ENCODE measurements at regions not wholly inside any gene's neighbourhood (a gene's known extent, or its start where the extent isn't known, plus 50 kb on each side); places are given as distances from the start of the nearest gene placed in this dataset.

- no peak overlapping the region for H3K4me3 ChIP-seq (ENCODE audit: low read depth, low read length)
- CTCF ChIA-PET: interaction anchor here (0.9 to 1.4 kb wide), 2 partner anchors 86 to 92 kb away, joined by 3 read pairs; no protein-coding TSS in a partner anchor
- POLR2A ChIA-PET: no interaction called here
- no peak for DNase-seq (ENCODE audit: low read depth, low spot score)
- no peak for TF ChIP-seq CTCF (IDR thresholded peaks at IDR 0.05; ENCODE audit: insufficient read depth, low read length, missing control alignments)
These were observed 82.9 kb downstream of the ELOVL4 start for GRCh38 chr6:79864421-79864820.

- H3K4me3 ChIP-seq (ENCODE audit: low read depth, low read length): no peak overlapping the region
- ChIA-PET CTCF (interaction anchor here (1.4 to 1.7 kb wide), 2 partner anchors 86 to 91 kb away, joined by 3 to 6 read pairs; no protein-coding TSS in a partner anchor), POLR2A (no interaction called here)
- TF ChIP-seq CTCF (IDR thresholded peaks at IDR 0.05; ENCODE audit: insufficient read depth, low read length, missing control alignments): no peak
- no peak for DNase-seq (ENCODE audit: low read depth, low spot score)
These were observed 83.4 kb downstream of the ELOVL4 start for GRCh38 chr6:79864001-79864400.

- no peak overlapping the region for H3K4me3 ChIP-seq (ENCODE audit: low read depth, low read length)
- TF ChIP-seq CTCF (IDR thresholded peaks at IDR 0.05; ENCODE audit: insufficient read depth, low read length, missing control alignments): no peak
- DNase-seq (ENCODE audit: low read depth, low spot score): no peak
- CTCF ChIA-PET: interaction anchor here (0.6 to 1.7 kb wide), 3 partner anchors 85 to 95 kb away, joined by 3 to 6 read pairs (median 3); no protein-coding TSS in a partner anchor
- POLR2A ChIA-PET: no interaction called here
These were observed 83.8 kb downstream of the ELOVL4 start for GRCh38 chr6:79863566-79863965.

- no peak for DNase-seq (ENCODE audit: low read depth, low spot score)
- POLR2A ChIA-PET: no interaction called here
- CTCF ChIA-PET: interaction anchor here (0.6 to 1.7 kb wide), 2 partner anchors 84 to 95 kb away, joined by 3 to 6 read pairs; no protein-coding TSS in a partner anchor
- TF ChIP-seq CTCF (IDR thresholded peaks at IDR 0.05; ENCODE audit: insufficient read depth, low read length, missing control alignments): no peak
- no peak overlapping the region for H3K4me3 ChIP-seq (ENCODE audit: low read depth, low read length)
These were observed 84.6 kb downstream of the ELOVL4 start for GRCh38 chr6:79862711-79863110.

- H3K4me3 ChIP-seq (ENCODE audit: low read depth, low read length): no peak overlapping the region
- POLR2A ChIA-PET: no interaction called here
- DNase-seq (ENCODE audit: low read depth, low spot score): no peak
- TF ChIP-seq CTCF (IDR thresholded peaks at IDR 0.05; ENCODE audit: insufficient read depth, low read length, missing control alignments): no peak
- CTCF ChIA-PET: no interaction called here
These were observed 85.2 kb downstream of the ELOVL4 start for GRCh38 chr6:79862126-79862525.

GRCh38 chr6:79861023-79861422 lies 86.3 kb downstream of the ELOVL4 start:
- no peak overlapping the region for H3K4me3 ChIP-seq (ENCODE audit: low read depth, low read length)
- DNase-seq (ENCODE audit: low read depth, low spot score): no peak
- POLR2A ChIA-PET: no interaction called here
- TF ChIP-seq CTCF (IDR thresholded peaks at IDR 0.05; ENCODE audit: insufficient read depth, low read length, missing control alignments): no peak
- CTCF ChIA-PET: interaction anchor here (2.3 kb wide), 1 partner anchor 8 kb away, joined by 29 read pairs; no protein-coding TSS in a partner anchor
